ENCODE measurements at regions not wholly inside any gene's neighbourhood (a gene's known extent, or its start where the extent isn't known, plus 50 kb on each side); places are given as distances from the start of the nearest gene placed in this dataset.

GRCh38 chr20:40313730-40314129 lies 375.3 kb downstream of the MAFB start:
- DNase-seq (ENCODE audit: low spot score) = no peak
- Histone ChIP-seq H3K79me2 (replicated peaks; ENCODE audit: insufficient read depth) (no peaks in the 10 kb centered on the region), H3F3A (replicated peaks; ENCODE audit: low read depth) (no peaks in the 10 kb centered on the region), H3K27ac (ENCODE audit: low read depth) (no peak overlapping the region), H3K36me3 (ENCODE audit: insufficient read depth) (no peaks in the 10 kb centered on the region; the same call in 1 of the 2 replicates), H3K4me1 (ENCODE audit: insufficient read depth) (no peaks in the 10 kb centered on the region), H3K27me3 (ENCODE audit: insufficient read depth) (no peaks in the 10 kb centered on the region), H2AFZ (no peak overlapping the region), H3K4me2 (no peak overlapping the region), H3K9me2 (ENCODE audit: insufficient read depth) (peaks cover 11% of the 10 kb centered on the region; the same call in 1 of the 2 replicates), H3K4me3 (no peak overlapping the region), H4K20me1 (replicated peaks; ENCODE audit: insufficient read depth) (no peaks in the 10 kb centered on the region)
- Mint-ChIP-seq H3K27me3 (ENCODE audit: insufficient read depth, low read depth, poor library complexity) (peaks cover 3% of the 10 kb centered on the region), H3K27ac (no peak overlapping the region), H3K4me3 (no peak overlapping the region), H3K4me1 (peaks cover 8% of the 10 kb centered on the region), H3K36me3 (ENCODE audit: low read depth) (no peaks in the 10 kb centered on the region), H3K9me3 (no peaks in the 10 kb centered on the region)
- no peak for ATAC-seq
- TF ChIP-seq ETS1 (IDR thresholded peaks at IDR 0.05) = no peak
- TF ChIP-seq ZNF462 (CRISPR knock-in tag; IDR thresholded peaks at IDR 0.05) = no peak
- no peak for TF ChIP-seq REST (IDR thresholded peaks at IDR 0.05; ENCODE audit: unreplicated experiment)
- no peak for TF ChIP-seq JUNB (IDR thresholded peaks at IDR 0.05; ENCODE audit: unreplicated experiment)
- TF ChIP-seq STAT1 (IDR thresholded peaks at IDR 0.05; ENCODE audit: unreplicated experiment) = no peak
- no peak for TF ChIP-seq ZNF114 (CRISPR knock-in tag; IDR thresholded peaks at IDR 0.05)
- TF ChIP-seq EZH2phosphoT487 (IDR thresholded peaks at IDR 0.05; ENCODE audit: unreplicated experiment) = no peak
